Stimulated activated CD8-positive, alpha-beta memory T cell treated with anti-CD3 and anti-CD28 coated beads, Interleukin-12 subunit alpha, Interleukin-12 subunit beta, amount 100 ng/mL, for 1 hour (primary cell): ENCODE measurements at regions not wholly inside any gene's neighbourhood (a gene's known extent, or its start where the extent isn't known, plus 50 kb on each side); places are given as distances from the start of the nearest gene placed in this dataset.

Source experiments
- DNase-seq: peaks from one replicate; pipeline ENCODE4 v3.0.0-alpha.2; 2020; ENCODE audit warnings: low read depth

DNA sequence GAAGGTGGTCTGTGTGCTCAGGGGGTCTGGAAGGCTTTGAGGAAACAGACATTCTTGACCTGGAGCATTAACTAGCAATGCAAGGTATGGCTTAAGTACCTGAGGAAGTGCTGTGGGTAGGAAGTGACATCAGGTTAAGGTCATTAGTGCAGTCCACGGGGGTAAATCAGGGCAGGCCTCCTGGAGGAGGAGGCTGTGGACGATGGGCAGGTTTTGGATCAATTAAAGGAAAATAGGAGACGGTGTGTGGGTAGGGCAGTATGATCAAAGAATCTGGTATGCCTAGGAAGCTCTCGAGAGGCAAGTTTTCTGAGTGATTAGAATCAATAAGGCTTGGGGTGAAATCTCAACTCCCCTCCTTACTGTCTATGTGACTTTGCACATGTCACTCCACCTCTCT, 295.3 kb downstream of the AACS start:
- DNase-seq = no peak

DNA sequence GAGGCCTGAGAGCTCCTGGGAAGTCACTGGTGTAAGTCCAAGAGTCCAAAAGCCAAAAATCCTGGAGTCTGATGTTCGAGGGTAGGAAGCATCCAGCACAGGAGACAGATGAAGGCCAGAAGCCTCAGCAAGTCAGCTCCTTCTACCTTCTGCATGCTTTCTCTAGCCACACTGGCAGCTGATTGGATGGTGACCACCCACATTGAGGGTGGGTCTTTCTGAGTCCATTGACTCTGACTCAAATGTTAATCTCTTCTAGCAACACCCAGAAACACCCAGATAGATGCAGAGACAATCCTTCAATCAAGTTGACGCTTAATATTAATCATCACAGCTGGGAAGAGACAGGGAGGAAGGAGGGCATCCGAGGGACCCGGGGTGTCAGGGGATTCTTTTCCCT, 305.8 kb downstream of the AACS start:
- DNase-seq = no peak

DNA sequence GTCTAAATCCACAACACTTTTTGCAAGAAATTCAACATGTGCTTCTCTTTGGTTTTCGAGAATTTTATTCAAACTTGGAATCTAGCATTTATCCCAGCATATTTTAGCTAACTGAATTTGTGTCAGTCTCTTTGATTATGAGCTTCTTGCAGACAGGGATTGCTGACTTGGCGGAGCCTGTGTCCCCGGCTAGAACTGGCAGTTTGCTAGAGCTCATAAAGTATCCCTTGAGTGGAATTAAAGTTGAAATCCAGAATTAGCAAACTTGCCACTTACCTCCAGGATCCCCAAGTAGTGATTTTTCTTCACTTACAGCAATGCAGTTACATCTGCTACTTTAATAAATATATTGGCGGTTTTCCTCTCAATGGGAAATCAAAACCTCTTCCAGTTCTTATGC, 306.9 kb downstream of the AACS start:
- no peak for DNase-seq

DNA sequence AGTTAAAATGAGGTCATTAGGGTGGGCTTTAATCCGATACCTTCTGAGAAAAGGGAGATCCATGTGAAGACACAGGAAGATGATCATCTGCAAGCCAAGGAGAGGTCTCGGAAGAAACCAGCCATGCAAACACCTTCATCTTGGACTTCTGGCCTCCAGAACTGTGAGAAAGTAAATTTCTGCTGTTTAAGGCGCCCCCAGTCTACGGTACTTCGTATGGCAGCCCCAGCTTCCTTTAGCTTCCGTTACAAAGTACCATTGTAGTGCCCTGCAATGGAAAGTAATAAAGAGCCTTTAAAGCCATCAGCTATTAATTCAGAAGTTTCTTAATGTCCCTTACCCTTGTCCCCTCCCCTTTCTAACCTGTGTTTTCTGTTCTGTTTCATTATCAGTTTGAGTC, 308.1 kb downstream of the AACS start:
- DNase-seq = no peak

DNA sequence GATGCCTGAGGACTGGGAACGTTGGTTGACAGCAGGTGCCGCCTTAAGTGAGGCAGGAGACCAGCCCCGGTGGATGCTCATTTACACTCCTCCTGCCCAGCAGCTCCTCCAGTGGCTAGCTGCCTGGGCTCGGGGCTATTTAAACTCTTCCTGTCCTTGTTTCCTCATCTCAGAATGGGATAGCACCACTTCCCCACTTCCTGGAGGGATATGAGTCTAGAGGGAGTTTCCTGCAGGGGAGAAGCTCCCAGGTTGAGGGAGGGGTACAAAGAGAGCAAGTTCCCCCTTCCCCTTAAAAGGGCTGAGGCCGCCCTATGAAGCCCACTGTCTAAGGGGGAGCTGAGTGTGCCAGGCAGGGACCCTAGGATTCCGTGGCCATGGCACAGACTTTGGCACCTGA, 311.2 kb downstream of the AACS start:
- no peak for DNase-seq

DNA sequence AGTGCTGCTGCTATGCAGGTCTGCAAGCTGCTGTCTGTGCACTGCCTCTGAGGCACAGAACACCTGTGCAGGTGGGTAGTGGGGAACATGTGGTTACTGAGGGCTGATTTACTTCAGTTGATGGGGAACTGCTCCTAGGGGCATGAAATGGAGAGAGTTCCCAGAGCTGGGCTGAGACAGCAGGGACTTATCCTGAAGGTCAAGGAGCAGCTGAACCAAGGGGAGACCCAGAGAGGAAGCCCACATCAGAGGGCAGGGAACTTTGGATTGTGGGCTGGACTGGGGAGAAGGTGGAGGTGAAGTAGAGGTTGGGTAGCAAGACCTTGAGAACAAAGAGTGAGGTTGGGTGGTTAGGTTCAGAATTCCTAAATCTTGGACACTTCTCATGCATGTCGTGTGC, 311.9 kb downstream of the AACS start:
- no peak for DNase-seq

DNA sequence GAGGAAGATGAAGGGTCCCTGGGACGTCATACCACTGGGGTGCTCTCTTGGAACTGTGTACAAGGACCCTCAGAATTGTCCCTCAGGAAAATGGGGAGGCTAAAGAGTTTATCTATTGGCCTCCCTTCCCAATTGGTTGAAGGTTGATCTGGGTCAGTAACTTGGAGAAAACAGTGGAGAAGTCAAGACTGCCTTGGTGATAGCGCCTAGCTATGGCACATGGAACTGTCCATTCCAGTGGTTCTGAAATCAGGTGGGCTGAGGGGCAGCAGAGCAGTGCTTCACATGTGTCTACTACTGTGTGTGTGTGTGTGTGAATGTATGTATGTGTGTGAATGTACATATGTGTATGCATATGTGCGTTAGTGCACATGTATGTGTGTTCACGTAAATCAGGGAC, 316.1 kb downstream of the AACS start:
- no peak for DNase-seq

DNA sequence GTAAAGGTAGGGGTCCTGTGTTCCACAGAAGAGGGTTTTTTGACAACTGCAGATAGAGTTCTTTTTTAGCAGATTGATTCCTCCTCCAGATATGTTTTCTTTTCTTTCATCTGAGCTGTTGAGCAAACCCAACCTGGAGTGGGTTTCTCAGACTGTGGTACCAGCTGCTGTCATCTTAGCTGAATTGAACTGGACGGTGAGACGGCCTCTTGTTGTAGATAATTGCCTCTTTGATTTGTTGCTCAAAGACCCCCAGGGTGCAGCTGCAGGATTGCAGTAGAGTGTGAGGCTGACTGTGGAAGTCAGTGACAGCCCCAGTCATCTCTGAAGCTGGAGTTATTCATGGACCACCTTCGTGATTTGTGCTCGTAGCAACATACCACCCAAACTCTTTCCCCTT, 317.7 kb downstream of the AACS start:
- no peak for DNase-seq

DNA sequence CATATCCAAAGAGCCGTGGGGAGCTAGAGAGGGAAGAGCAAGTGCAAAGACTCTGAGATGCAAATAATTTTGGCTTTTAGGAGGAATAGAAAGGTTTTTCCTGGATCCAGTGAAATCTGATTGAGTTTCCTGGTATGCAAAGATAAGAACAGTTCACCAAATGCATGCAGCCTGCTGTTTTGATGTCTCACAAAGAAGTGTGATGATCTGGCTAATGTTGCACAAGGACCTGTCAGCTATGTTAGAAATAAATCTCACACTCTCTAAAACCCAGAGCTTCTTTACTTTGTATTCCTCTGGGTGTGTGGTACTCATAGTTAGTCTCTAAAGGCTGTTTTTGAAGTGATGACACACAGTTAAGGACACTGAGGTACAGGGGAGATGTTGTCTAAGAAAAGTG, 321.4 kb downstream of the AACS start:
- no peak for DNase-seq

DNA sequence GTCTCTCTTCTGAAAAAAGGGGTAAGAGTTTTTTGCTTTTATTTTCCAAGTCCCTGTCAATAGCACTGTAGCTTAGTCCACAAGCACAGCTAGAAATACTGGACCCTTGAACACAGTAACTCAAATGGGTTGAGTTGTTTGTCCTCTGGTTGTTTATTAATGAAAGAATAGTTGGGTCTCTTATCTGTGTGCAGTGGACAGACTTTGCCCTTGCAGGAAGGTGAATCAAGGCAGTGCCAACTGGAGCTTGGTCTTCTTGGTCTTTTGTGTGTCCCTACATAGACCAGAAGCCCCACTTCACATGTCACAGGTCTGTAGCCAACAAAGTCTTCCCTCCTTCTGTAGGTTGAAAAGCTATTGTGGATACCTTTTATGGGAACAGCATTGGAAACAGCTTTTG, 322.0 kb downstream of the AACS start:
- DNase-seq = no peak

DNA sequence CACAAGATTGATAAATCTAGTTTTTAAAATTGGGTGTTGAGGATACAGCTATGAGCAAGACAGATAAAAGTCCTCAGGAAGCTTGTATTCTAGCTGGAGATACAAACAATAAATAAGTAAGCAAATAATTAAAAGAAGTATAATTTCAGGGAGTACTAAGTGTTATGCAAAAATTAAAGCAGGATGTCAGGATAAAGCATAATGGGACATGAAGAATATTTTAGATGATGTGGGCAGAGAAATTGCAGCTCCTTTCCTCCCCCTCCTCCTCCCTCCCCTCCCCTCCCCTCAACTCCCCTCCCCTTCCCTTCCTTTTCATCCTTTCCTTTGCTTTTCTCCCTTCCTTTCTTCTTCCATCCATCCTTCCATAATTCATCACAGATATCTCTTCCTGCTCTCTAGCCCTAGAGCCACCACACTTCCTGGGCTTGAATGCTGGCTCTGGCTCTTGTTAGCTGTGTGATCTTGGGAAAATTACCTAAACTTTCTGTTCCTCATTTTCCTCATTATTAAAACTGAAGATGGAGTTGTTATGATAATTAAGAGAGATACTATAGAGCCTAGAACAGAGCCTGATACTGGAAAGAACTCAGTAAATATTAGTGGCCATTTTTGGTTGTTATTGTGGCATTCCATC, 323.9 kb downstream of the AACS start:
- DNase-seq = no peak

DNA sequence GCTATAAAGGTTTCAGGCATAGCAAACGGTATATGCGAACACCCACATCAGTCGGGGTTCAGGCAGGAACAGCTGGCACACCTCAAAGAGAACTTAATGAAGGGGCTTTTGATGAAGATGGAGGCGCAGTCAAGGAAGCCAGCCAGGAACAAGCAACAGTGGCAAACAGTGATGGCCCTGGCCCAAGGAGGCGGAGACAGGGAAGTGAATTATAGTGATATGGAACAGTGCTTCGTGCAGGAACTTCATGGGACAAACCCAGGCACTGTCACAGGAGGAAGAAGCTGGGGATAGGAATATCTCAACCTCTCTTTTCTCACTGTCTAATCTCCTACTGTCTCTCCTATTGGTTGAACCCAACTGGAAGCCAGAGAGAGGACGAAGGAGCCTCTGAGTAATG, 328.3 kb downstream of the AACS start:
- DNase-seq = no peak

DNA sequence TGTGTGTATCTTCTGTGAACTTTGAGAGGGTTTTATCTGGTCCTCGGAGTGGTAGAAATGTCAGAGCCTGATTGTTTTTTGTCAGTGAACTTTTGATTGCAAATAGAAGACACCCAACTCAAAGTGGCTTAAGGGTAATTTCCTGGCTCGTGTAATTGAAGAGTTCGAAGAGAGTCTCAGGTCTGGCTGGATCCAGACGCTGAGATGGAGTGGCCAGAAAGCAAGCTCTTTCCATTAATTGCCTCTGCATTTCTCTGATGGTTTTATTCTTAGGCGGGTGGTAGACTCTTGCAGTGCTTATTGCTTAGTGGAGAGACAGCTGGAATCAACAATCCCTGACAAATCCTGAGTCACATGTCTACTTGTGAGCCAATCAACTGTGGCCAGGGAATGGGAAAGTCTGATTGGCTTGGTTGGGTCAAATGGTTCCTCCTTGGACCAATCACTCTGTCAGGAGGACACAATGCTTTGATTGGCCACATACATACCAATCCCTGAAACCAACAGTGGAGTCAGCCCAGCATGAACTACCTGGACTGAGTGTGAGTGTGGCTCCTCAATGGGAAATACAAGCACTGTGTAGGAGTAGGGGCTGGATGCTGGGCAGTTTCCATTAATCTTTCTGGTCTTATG, 330.5 kb downstream of the AACS start:
- DNase-seq = no peak

DNA sequence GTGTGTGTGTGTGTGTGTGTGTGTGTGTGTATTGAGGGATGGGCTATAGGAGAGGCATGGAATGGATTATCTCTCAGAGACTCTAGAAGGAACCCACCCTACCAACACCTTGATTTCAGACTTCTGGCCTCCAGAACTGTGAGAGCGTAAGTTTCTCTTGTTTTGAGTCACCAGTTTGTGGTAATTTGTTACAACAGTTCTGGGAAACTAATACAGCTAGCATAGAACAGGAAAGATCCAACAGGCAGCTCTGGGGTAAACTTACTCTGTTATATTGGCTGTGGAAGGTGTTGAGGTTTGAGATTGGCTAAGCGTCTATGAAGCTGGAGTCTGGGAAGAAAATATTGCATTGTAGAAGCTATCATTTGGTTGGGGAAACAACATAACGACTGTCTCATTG, 334.3 kb downstream of the AACS start:
- no peak for DNase-seq

DNA sequence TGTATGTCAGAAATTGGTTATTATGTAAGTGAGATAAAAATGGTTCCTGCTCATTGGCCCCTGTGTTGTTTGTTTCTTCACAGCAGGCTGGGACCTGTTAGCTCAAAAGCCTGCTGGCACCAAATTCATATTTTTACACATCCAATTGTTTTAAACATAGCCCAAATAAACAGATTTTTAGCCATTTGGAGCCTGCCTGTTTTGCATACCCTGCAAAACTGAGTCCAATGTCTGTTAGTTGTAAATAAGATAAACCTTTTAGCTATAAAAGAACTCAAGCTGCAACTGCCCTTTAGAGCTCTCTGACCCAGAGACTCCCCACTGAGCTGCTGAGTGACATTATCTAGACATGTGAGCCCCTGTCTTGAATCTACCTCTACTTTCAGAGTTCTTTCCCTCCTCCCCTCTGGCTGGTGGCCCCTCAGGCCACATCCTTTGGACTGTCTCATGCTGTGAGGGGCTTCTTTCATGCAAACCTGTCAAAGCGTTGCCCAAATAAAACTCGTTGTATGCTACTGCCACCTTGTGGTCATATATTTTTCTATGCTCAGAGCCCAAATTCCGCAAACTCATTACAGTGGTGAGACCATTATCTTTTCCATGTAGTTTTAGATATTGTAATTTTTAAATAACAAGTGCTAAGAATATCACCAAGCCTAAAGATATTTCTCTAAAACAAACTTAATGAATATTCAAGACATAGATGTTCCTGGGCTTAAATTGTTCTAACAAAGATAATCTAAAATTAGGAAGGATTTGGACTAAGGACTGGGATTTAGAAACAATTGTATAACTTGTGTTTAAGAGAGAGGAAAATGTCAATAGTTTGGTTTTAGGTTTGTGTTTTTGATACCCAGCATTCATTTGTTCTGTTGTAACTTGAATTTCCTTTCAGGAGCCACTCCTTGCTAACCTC, 337.9 kb downstream of the AACS start:
- no peak for DNase-seq

DNA sequence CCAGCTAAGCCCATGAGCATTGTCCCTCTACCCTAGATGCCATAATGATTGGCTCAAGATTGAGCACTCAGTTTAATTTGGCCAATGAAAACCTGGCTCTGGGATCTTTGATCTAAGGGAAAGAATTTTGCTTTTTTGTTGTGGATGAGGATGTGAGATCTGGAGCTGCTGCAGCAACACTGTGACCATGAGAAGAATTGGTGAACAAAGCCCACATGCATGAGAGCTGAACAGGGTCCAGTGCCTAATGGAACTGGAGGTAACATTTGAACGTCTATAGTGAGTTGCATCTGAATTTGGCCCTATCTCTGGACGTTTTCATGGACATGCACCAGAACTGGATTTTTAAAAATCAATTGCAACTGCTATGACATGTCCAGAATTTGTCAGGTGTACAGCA, 338.6 kb downstream of the AACS start:
- no peak for DNase-seq

DNA sequence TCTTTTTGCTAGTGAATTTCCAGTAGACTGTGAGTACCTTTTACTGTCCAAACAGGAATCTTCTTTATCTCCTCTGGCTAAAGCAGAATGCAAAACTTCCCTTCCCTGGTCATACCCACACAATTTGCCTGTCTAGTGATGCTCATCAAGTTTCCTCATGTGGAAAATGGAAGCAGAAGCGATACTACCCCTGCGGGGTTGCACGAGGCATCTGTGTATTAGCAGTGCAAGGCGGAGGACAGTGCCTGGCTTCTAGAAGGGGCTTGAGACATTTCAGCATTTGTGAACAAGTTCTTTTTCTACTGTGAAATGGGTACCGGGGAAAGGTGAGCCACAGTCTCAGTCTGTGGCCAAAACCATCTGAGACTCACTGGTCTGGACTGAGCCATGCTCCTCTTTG, 340.9 kb downstream of the AACS start:
- no peak for DNase-seq

DNA sequence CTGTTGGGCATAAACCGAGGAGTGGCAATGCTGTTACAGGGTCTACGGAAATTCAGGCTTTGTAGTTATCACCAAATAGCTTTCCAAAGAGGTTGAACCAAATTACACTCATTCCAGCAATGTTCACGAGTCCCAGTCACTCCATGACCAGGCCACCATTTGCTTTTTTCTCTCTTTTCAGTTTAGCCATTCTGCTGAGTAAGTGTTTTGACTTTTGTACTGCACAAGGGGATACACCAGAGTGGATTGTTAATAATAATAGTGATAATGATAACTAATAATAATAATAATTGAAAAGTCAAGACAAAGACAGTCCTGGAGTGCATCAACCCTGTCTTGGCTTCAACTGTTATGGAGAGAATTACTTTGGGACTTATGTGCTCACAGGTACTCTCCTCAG, 343.5 kb downstream of the AACS start:
- DNase-seq = no peak

DNA sequence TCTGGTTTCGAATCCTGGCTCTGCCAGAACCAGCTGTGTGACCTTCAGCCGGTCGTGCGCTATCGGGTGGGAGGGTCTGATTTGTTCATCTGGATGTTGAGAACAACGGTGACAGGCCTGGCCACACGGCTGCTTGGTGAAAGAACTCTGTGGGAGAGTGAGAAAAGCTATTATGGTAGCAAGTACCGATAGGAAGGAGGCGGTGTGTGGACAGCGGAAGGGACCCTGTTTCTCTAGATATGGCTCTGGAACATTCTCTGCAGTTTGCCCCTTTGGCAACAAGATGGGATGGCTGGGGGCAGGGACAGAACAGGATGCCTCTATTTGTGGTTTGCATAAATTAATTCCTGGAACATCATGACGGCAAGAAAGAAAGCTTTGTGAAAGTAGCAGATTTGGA, 347.3 kb downstream of the AACS start:
- DNase-seq = no peak

DNA sequence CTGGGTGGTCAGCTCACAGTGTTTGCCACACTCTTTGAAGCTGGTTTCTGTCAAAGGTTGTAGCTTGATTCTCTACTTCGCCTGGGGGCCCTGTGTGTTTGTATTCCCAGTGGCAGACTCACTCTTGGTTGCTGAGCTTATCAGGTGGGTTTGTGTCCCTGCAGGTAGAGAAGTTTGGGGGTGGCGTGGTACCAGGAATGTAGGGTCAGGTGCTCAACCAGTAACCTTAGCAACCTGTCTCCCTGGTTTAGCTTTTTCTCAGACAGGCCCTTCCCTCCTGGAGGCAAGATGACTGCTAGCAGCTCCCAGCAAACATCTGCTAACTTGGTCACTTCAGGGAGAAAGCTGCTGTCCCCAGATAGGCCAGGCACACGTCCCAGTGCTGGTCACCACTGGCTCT, 352.2 kb downstream of the AACS start:
- DNase-seq = no peak

DNA sequence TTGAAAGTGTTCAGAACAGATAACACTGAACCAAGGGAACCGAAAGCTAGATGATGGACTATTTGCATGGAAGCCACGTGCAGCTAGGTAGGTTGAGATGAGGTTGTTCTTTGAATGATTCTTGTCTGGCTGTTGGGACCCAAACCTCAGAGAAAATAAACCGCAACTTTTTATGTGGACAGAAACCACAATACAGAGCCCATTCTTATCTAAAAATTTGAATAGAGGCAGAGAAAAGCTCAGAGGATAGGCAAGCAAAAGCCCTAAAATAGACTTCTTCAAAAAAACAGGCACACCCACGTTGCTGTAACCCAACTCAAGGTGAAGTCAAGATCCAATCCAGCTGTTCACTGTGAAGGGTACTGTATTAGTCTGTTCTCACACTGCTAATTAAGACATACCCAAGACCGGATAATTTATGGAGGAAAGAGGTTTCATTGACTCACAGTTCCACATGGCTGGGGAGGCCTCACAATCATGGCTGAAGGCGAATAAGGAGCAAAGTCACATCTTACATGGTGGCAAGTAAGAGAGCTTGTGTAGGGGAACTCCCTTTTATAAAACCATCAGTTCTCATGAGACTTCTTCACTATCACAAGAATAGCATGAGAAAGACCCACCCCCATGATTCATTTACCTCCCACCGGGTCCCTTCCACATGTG, 353.8 kb downstream of the AACS start:
- no peak for DNase-seq

DNA sequence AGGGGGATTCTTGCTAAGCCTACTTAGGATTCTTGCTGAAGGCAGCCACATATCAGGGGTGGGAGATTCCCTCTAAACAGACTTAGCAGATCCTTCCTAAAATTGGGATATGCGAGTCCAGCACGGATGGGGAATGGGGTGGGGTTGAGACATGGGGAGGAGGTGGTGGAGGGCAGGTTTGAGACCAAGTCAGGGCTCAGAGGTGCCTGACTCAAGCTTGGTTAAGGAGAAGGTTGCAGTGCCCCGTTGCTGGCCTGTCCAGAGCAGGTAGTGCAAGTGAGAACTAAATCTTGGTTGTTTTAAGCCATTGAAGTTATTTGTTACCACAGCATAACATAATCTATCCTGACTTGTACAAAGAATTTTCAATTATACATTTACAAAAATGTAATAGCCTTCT, 359.7 kb downstream of the AACS start:
- no peak for DNase-seq

DNA sequence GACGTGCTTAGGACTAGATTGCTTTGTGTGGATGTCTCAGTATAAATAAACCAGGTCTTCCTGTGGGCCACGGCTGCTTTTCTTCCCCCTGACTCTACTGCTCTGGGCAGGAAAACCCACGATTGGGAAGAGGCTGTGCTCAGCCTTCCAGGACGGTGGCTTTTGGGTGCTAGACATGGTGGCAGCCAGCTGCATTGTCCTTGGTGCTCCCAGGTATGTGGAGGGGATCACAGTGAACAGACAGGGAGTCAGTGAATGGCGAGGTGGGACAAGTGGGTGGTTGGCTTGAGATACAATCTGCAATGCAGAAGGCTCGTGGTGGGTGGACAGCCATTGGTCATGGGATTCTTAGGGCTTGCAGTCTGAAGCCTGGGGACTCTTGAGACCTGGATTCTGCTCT, 366.3 kb downstream of the AACS start:
- no peak for DNase-seq
